HUES48 (cell line): ENCODE measurements at regions not wholly inside any gene's neighbourhood (a gene's known extent, or its start where the extent isn't known, plus 50 kb on each side); places are given as distances from the start of the nearest gene placed in this dataset.

ENCODE experiments used
- H3K27ac ChIP-seq: one replicate; pipeline ENCODE4 v1.7.0; 2013; ENCODE audit warnings: low read depth, low read length, inconsistent platforms
- H3K27me3 ChIP-seq: 2 replicates; pipeline ENCODE4 v1.6.1; 2013; ENCODE audit warnings: mild to moderate bottlenecking, low read length; ENCODE audit not compliant: control insufficient read depth, insufficient read depth
- H3K36me3 ChIP-seq: 2 replicates; pipeline ENCODE4 v1.6.1; 2013; ENCODE audit warnings: low read length; ENCODE audit not compliant: control insufficient read depth, insufficient read depth
- H3K4me1 ChIP-seq: 2 replicates; pipeline ENCODE4 v1.6.1; 2013; ENCODE audit warnings: mild to moderate bottlenecking, low read length; ENCODE audit not compliant: control insufficient read depth, insufficient read depth
- H3K4me3 ChIP-seq: 2 replicates; pipeline ENCODE4 v1.5.1; 2013; ENCODE audit warnings: mild to moderate bottlenecking, low read depth, low read length
- H3K9ac ChIP-seq: 2 replicates; pipeline ENCODE4 v1.6.1; 2013; ENCODE audit warnings: mild to moderate bottlenecking, low read depth, low read length, moderate library complexity
- H3K9me3 ChIP-seq: 2 replicates; pipeline ENCODE4 v1.6.1; 2013; ENCODE audit warnings: low read length; ENCODE audit not compliant: control insufficient read depth, insufficient read depth

DNA sequence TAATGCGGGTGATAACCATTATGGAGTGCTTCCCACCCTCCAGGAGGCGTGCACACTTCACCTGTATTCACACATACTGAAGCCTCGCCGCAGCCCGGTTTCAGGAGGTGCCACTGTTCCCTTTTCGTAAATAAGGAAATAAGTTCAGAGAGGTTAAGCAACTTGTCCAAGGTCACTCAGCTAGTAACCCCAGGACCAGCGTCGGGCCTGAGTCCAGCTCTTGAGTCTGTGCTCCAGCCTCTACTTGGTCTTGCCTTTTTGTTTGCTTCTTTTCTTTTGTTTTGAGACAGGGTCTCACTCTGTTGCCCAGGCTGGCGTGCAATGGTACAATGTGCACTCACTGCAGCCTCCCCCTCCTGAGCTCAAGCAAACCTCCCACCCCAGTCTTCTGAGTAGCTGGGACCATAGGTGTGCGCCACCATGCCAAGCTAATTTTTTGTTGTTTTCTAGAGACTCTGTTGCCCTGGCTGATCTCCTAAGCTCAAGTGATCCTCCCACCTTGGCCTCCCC, 63.5 kb upstream of the CIBAR2 start:
- Histone ChIP-seq H3K9ac (no peak overlapping the region), H3K36me3 (no peaks in the 10 kb centered on the region)

DNA sequence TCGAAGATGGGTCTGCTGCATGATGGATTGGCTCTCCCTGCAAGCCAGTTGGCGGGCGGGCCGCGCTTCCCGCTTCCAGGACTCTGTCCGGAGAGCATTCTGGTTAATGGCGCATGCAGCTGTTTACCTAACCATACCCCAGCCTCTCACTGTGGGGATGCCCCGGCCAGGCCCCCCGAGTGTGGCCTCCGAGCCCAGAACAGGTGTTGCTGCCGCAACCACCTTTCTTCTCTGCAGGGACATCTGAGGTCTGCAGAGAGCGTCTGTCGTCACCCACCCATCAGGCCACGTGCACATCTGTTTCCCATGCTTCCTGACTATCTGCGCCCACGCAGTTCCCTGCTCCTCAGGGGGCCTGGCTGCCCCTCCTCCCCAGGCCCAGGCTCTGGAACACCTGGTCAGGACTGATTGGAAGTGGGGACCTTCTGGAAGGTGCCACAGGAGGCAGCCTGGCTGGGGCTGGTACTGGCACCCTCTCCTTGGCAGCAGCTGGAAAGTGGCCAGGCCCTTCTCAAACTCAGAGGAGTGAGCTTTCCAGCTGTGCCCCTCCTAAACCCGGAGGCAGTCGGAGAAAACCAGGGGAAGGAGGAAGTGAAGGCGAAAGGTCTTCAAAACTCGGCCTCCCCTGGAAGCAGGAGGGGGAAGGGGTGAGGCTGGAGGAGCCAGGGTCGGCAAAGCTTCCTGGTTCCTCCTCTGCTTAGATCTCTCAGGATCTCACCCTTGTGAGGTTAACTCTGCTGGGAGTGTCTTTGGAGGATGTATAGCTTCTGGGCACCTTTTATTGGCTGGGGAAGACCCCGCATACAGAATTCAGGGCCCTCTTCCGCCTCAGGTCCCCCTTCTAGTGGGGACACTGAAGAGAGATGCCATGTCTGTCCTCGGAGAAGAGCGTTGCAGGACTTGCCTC, 64.5 kb upstream of the CIBAR2 start:
- H3K4me1 ChIP-seq, result peaks cover 27% of the 10 kb centered on the region
- no peak overlapping the region for H3K9ac ChIP-seq
- no peaks in the 10 kb centered on the region for H3K27me3 ChIP-seq
- H3K4me3 ChIP-seq, result no peak overlapping the region
- no peaks in the 10 kb centered on the region for H3K9me3 ChIP-seq
- no peak overlapping the region for H3K27ac ChIP-seq
- no peaks in the 10 kb centered on the region for H3K36me3 ChIP-seq

More for the DNA sequence above, 63.5 kb upstream of the CIBAR2 start:
- no peak overlapping the region for H3K27ac ChIP-seq
- peaks cover 4% of the 10 kb centered on the region for H3K27me3 ChIP-seq
- no peaks in the 10 kb centered on the region for H3K9me3 ChIP-seq
- H3K4me3 ChIP-seq, result no peak overlapping the region
- peaks cover 27% of the 10 kb centered on the region for H3K4me1 ChIP-seq

- no peak overlapping the region for H3K9ac ChIP-seq
- no peak overlapping the region for H3K4me3 ChIP-seq
- H3K4me1 ChIP-seq, result peaks cover 27% of the 10 kb centered on the region
- H3K9me3 ChIP-seq, result no peaks in the 10 kb centered on the region
- no peaks in the 10 kb centered on the region for H3K36me3 ChIP-seq
- H3K27me3 ChIP-seq, result no peaks in the 10 kb centered on the region
- no peak overlapping the region for H3K27ac ChIP-seq
Observed at GRCh38 chr16:85177448-85177846, 65.2 kb upstream of the CIBAR2 start.

GRCh38 chr16:85178006-85178591, 65.8 kb upstream of the CIBAR2 start:
- H3K9ac ChIP-seq, result no peak overlapping the region
- no peak overlapping the region for H3K4me3 ChIP-seq
- H3K36me3 ChIP-seq, result no peaks in the 10 kb centered on the region

DNA sequence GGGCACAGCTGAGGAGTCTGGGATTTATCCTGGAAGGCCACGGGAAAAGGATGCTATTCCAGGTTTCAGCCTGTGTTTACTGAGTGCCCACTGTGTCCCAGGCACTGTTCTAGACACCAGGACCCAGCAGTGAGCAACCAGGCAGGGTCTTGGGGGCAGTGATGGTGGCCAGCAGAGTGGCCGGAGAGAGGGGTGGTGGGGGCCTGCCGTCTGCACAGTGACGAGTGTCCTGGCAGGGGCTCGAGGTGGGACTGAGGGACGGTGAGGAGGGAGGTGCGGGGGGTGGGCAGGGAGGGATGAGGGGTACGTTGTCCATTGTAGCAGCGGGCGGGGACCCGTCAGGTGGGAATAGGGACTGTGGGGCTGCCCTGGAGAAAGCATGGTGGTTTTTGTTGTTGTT, 66.3 kb upstream of the CIBAR2 start:
- peaks cover 19% of the 10 kb centered on the region for H3K4me1 ChIP-seq
- H3K27ac ChIP-seq, result no peak overlapping the region
- H3K27me3 ChIP-seq, result no peaks in the 10 kb centered on the region

More at GRCh38 chr16:85178006-85178591, 65.8 kb upstream of the CIBAR2 start:
- Histone ChIP-seq H3K9me3 (no peaks in the 10 kb centered on the region), H3K4me1 (peaks cover 24% of the 10 kb centered on the region), H3K27me3 (no peaks in the 10 kb centered on the region), H3K27ac (no peak overlapping the region)

DNA sequence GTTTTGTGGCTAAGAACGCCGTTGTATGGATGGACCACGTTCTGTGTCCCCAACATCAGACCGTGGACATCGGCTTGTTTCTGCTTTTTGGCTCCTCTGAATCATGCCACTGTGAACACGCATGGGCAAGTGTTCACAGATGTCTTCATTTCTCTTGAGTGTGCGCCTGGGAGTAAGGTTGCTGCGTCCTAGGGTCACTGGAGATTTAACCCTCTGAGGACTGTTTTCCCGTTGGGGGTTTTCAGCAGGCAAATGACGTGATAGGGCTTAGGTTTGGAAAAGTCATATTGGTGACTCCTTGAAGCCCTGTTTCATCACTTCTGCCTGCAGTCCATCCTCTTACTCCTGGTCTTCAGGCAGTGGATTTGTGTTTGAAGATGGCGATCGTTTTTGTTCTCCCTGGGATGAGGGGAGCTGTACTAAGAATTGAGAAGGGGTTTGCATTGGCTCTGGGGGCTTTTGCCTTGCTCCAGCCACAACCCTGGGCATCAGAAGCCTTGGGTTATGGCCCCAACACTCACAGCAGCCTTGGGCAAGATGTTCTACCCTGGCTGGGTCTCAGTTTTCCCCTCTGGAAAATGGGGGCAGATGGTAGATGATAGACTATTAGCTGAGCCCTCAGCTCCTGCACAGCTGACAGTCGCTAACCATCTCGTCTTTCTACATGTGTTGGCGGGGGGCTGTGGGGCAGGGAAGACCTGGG, 67.2 kb upstream of the CIBAR2 start:
- Histone ChIP-seq H3K36me3 (no peaks in the 10 kb centered on the region; the same call in 1 of the 2 replicates), H3K9ac (no peak overlapping the region), H3K9me3 (no peaks in the 10 kb centered on the region; the same call in 1 of the 2 replicates), H3K4me3 (no peak overlapping the region), H3K4me1 (peaks cover 10% of the 10 kb centered on the region), H3K27ac (no peak overlapping the region), H3K27me3 (no peaks in the 10 kb centered on the region)

More for the DNA sequence above, 66.3 kb upstream of the CIBAR2 start:
- Histone ChIP-seq H3K4me3 (no peak overlapping the region), H3K9me3 (no peaks in the 10 kb centered on the region; the same call in 1 of the 2 replicates), H3K36me3 (no peaks in the 10 kb centered on the region; the same call in 1 of the 2 replicates), H3K9ac (no peak overlapping the region)

DNA sequence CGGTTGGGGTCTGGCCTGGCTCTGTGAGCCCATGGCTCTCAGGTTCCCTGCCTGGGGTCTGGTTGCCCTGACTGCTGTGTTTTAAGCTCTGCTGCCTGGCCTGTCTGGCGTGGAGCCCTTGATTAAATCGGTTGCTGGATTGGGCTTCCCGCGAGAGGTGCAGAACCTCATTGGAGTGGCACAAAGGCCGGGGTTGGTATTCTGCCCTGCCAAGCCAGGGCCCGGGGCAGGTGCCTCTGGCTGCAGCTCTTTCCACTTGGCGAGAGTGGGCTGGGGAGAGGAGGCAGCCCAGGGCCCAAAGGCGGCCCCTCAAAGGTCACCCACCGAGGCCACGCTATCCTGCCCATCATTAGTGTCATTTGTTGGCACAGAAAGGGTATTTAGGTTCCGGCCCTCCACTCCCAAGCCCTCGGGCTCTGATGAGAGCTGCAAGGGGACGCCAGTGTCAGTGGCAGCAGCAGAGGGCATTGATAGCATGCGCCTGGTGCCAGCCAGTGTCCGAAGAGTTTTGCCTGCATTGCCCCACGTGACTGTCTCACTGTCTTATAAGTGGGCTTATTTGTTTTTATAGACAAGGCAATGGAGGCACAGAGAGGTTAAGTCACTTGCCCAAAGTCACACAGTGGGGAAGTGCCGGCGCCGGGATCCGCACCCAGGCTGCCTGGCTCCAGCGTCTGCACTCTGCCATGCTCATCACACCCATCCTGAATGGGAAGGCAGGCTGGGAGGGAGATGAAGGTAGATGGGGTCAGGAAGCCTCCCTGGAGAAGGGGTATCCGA, 68.0 kb upstream of the CIBAR2 start:
- Histone ChIP-seq H3K9ac (no peak overlapping the region), H3K4me3 (no peak overlapping the region), H3K36me3 (peaks cover 5% of the 10 kb centered on the region; the same call in 1 of the 2 replicates), H3K27ac (no peak overlapping the region), H3K27me3 (no peaks in the 10 kb centered on the region), H3K9me3 (no peaks in the 10 kb centered on the region; the same call in 1 of the 2 replicates), H3K4me1 (peaks cover 4% of the 10 kb centered on the region; the same call in 1 of the 2 replicates)

DNA sequence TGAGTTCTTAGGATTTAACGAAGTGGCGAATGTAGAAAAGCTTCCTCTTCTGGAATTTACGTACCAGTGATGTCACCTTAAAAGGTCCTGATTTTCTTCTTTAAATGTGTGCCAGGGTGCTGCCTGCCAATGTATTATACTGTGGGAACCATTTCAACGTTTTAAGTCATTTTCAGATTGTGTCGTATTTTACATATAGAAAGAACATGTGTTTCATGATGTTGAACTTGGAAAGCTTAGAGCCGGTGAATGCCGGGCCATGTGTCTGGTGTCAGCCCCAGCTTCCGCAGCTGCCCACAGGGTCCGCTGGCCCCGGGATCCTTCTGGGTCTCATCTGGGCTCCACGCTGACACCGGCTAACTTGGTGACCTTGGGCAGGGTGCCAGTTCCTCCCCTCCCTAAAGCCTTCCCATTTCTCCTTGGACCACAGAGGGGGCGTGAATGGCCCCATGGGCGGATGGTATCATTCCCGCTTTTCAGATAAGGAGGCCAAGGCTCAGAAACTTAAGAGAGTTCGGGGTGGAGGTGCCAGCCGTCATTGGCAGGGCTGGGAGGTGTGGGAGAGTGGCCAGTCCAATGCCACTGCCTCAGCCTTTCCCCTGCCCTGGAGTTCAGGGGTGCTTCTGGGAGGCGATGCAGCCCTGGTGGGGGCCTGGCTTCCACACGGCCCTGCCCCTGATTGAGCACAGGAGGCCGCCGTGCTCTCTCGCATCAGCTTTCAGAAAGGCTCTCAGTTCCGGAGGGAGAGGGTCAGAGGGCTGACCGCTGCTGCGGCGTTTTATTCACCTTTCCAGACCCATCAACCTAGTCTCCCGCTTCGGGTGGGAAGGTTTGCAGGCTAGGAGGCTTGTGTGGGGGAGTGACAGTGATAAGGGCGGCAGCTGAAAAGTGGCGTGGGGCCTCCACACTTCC, 68.8 kb upstream of the CIBAR2 start:
- H3K36me3 ChIP-seq, result peaks cover 5% of the 10 kb centered on the region; the same call in 1 of the 2 replicates
- H3K4me3 ChIP-seq, result no peak overlapping the region
- H3K9ac ChIP-seq, result no peak overlapping the region
- no peak overlapping the region for H3K27ac ChIP-seq
- peaks cover 4% of the 10 kb centered on the region; the same call in 1 of the 2 replicates for H3K4me1 ChIP-seq
- no peaks in the 10 kb centered on the region; the same call in 1 of the 2 replicates for H3K9me3 ChIP-seq
- H3K27me3 ChIP-seq, result no peaks in the 10 kb centered on the region

GRCh38 chr16:85181739-85182129, 69.5 kb upstream of the CIBAR2 start:
- Histone ChIP-seq H3K4me1 (peaks cover 2% of the 10 kb centered on the region; the same call in 1 of the 2 replicates), H3K4me3 (no peak overlapping the region), H3K9ac (no peak overlapping the region), H3K27ac (no peak overlapping the region), H3K9me3 (no peaks in the 10 kb centered on the region; the same call in 1 of the 2 replicates), H3K27me3 (no peaks in the 10 kb centered on the region), H3K36me3 (peaks cover 5% of the 10 kb centered on the region; the same call in 1 of the 2 replicates)
